ENCODE measurements at regions not wholly inside any gene's neighbourhood (a gene's known extent, or its start where the extent isn't known, plus 50 kb on each side); places are given as distances from the start of the nearest gene placed in this dataset.

DNA sequence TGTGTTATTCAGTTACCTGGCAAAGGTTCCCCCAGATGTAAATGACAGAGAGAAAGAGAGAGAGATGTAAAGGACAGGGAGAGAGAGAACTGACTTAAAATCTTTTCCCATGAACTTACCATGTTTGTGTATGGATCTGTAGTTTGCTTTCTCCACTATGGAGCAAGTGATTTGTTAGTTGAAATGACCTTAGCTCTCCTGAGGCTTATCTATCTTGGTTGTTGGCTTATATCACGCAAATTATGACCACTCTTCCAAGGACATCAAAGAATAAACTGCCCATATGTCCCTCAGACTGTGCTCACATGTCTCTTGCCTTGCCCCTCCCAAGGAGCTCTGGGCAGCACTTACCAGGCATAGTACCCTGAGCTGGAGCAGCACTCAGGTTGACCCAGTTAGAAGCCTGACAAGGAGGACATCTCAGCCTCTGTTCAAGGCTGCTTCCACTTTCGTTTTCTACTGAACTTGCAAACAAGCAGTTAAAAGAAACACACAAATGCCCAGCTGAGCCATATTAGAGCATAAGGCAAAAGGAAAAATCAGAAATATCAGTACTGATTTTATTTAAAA lies 95.3 kb upstream of the RCN1 start:
- Mint-ChIP-seq H3K9me3 (ENCODE audit: unreplicated experiment) (no peaks in the 10 kb centered on the region), H3K27ac (ENCODE audit: unreplicated experiment) (no peak overlapping the region), H3K4me3 (ENCODE audit: unreplicated experiment) (no peak overlapping the region), H3K36me3 (ENCODE audit: low read depth, unreplicated experiment) (no peaks in the 10 kb centered on the region), H3K4me1 (ENCODE audit: unreplicated experiment) (no peaks in the 10 kb centered on the region), H3K27me3 (ENCODE audit: unreplicated experiment) (no peaks in the 10 kb centered on the region)
- TF ChIP-seq, protein P1, sequence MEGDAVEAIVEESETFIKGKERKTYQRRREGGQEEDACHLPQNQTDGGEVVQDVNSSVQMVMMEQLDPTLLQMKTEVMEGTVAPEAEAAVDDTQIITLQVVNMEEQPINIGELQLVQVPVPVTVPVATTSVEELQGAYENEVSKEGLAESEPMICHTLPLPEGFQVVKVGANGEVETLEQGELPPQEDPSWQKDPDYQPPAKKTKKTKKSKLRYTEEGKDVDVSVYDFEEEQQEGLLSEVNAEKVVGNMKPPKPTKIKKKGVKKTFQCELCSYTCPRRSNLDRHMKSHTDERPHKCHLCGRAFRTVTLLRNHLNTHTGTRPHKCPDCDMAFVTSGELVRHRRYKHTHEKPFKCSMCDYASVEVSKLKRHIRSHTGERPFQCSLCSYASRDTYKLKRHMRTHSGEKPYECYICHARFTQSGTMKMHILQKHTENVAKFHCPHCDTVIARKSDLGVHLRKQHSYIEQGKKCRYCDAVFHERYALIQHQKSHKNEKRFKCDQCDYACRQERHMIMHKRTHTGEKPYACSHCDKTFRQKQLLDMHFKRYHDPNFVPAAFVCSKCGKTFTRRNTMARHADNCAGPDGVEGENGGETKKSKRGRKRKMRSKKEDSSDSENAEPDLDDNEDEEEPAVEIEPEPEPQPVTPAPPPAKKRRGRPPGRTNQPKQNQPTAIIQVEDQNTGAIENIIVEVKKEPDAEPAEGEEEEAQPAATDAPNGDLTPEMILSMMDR (IDR thresholded peaks at IDR 0.05; ENCODE audit: unreplicated experiment), result no peak
- no peak for DNase-seq (ENCODE audit: low spot score)

DNA sequence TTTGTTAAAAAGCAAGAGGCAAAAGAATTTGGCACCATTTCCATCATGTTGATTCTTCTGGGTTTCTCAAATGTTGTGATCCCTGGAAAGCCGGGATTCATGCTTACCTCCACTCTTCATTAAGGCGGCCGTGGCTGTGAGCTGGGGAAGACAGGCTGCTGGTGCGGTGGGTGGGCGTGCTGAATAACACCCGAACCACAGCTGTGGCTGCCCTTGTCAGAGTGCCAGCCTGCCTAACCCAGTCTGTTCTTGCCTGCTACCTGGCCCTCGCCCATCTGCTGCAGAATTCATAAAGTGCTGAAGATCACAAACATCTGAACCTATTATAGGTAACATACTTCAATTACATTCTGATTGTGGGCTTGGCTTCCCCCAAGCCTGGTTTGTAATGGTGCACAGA lies 95.8 kb upstream of the RCN1 start:
- no peak overlapping the region for H3K27ac Mint-ChIP-seq (ENCODE audit: unreplicated experiment)
- H3K4me1 Mint-ChIP-seq (ENCODE audit: unreplicated experiment), result no peaks in the 10 kb centered on the region
- no peaks in the 10 kb centered on the region for H3K36me3 Mint-ChIP-seq (ENCODE audit: low read depth, unreplicated experiment)
- H3K27me3 Mint-ChIP-seq (ENCODE audit: unreplicated experiment), result no peaks in the 10 kb centered on the region
- no peak overlapping the region for H3K4me3 Mint-ChIP-seq (ENCODE audit: unreplicated experiment)
- H3K9me3 Mint-ChIP-seq (ENCODE audit: unreplicated experiment), result no peaks in the 10 kb centered on the region
- no peak for DNase-seq (ENCODE audit: low spot score)
- TF ChIP-seq, protein P1 (IDR thresholded peaks at IDR 0.05; ENCODE audit: unreplicated experiment), result no peak

DNA sequence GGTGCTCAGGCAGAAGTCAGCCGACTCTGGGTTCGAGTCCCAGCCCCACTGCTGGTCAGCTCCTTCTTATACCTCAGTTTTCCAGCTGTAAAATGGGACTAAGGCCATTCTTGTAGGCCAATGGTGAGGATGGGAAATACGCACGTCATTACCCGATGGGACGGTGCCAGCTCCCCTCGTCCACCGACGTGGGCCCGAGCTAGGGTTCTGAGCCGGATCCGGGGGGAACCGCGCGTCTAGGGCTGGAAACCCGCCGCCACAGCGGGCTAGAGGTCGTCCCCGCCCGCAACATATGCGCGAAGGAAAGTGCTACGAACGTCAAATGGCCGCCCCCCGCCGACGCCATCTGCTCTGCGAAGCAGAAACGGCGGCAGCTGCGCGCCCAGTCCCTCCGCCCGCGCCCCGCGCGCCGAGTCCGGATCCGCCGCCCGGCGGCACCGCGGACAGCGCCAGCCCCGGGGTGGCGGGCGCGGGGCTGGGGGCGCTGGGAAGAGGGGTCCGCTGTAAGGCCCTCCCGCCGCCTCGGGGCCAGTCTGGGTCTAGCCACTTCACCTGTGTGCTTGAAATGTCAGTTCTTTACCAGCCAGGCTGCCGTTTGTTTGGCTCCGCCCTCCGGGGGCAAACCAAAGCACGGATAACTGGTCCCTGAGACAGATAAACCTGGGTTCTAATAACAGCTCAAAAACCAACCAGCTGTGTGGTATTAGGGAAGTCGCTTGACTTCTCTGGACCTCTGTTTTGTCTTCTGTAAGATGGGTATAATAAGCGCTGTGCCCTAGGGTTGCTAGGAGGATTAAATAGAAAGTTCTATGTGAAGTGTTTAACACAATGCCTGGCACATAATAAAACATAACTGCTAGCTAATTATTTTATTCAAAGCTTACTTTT lies 103.5 kb upstream of the RCN1 start:
- TF ChIP-seq, protein P1 (IDR thresholded peaks at IDR 0.05; ENCODE audit: unreplicated experiment), result no peak
- no peaks in the 10 kb centered on the region for H3K9me3 Mint-ChIP-seq (ENCODE audit: unreplicated experiment)
- H3K36me3 Mint-ChIP-seq (ENCODE audit: low read depth, unreplicated experiment), result no peaks in the 10 kb centered on the region
- DNase-seq (ENCODE audit: low spot score), result peak; percentile 38
- H3K27ac Mint-ChIP-seq (ENCODE audit: unreplicated experiment), result no peak overlapping the region
- no peaks in the 10 kb centered on the region for H3K4me1 Mint-ChIP-seq (ENCODE audit: unreplicated experiment)
- H3K27me3 Mint-ChIP-seq (ENCODE audit: unreplicated experiment), result peaks cover 8% of the 10 kb centered on the region
- H3K4me3 Mint-ChIP-seq (ENCODE audit: unreplicated experiment), result no peak overlapping the region

DNA sequence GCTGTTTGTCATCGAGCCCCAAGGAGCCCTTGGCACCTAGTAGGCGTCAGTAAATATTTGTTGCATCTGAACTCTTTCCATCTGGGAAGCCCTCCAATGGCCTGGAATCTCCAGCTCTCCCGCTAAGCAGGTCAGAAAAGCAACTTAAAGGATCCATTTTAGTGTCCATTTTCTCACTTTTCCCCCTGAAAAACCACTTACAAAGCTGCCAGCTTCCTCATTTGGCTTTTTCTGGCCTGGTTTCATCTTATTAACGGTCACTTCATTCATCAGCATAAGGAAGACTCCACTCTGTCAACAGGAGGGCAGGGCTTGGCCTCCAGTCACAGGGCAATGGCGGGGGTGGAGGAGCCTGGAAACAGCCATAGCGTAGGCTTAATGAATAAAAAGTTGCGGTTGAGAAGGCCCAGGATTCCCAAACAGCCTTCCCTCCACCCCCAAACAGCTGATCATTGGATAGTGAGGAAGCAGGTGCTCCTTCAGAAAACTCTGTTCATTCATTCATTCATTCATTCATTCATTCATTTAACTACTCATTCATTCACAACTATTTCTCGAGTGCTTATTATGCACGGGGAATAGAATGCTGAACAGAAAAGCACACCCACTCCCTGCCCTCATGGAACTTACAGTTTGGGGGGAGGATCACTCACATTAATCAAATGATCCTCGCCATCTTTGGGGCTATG lies 104.5 kb upstream of the RCN1 start:
- peaks cover 9% of the 10 kb centered on the region for H3K27me3 Mint-ChIP-seq (ENCODE audit: unreplicated experiment)
- TF ChIP-seq, protein P1 (IDR thresholded peaks at IDR 0.05; ENCODE audit: unreplicated experiment), result no peak
- no peak overlapping the region for H3K27ac Mint-ChIP-seq (ENCODE audit: unreplicated experiment)
- H3K36me3 Mint-ChIP-seq (ENCODE audit: low read depth, unreplicated experiment), result no peaks in the 10 kb centered on the region
- no peaks in the 10 kb centered on the region for H3K4me1 Mint-ChIP-seq (ENCODE audit: unreplicated experiment)
- no peak overlapping the region for H3K4me3 Mint-ChIP-seq (ENCODE audit: unreplicated experiment)
- DNase-seq (ENCODE audit: low spot score), result no peak
- H3K9me3 Mint-ChIP-seq (ENCODE audit: unreplicated experiment), result no peaks in the 10 kb centered on the region

Measured in endothelial cell (in vitro differentiated cells).